ENCODE measurements at regions not wholly inside any gene's neighbourhood (a gene's known extent, or its start where the extent isn't known, plus 50 kb on each side); places are given as distances from the start of the nearest gene placed in this dataset.

DNA sequence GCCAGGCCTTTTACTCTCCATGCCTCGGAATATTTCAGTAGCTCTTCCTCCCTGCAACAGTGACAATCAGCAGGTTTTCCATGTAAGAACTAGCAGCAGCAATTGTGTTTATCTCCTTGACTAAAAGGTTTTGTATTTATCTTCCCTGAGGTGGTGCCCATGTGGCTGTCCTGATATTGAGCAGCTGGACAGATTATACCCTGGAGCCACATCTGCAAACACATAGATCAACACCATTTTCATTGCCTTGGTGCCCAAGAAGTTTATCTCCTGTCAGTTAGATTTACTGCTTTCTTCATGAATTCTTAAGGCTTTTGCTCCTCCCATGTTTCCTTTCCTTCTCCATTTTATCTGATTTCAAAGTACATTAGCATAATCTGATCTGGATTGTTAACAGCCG, 378.4 kb downstream of the SPATA31D1 start:
- TF ChIP-seq, protein P1, sequence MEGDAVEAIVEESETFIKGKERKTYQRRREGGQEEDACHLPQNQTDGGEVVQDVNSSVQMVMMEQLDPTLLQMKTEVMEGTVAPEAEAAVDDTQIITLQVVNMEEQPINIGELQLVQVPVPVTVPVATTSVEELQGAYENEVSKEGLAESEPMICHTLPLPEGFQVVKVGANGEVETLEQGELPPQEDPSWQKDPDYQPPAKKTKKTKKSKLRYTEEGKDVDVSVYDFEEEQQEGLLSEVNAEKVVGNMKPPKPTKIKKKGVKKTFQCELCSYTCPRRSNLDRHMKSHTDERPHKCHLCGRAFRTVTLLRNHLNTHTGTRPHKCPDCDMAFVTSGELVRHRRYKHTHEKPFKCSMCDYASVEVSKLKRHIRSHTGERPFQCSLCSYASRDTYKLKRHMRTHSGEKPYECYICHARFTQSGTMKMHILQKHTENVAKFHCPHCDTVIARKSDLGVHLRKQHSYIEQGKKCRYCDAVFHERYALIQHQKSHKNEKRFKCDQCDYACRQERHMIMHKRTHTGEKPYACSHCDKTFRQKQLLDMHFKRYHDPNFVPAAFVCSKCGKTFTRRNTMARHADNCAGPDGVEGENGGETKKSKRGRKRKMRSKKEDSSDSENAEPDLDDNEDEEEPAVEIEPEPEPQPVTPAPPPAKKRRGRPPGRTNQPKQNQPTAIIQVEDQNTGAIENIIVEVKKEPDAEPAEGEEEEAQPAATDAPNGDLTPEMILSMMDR (IDR thresholded peaks at IDR 0.05) = no peak
- TF ChIP-seq POLR2AphosphoS5 (IDR thresholded peaks at IDR 0.05) = no peak
- TF ChIP-seq EP300 (IDR thresholded peaks at IDR 0.05) = no peak

All from suprapubic skin (tissue), 4 donors.